GM12878 (cell line): ENCODE measurements at regions not wholly inside any gene's neighbourhood (a gene's known extent, or its start where the extent isn't known, plus 50 kb on each side); places are given as distances from the start of the nearest gene placed in this dataset.

ENCODE experiments used
- ATAC-seq: fragments of 200-7000 bp; cut with Tn5 transposase; 3 replicates; pipeline ENCODE4 v1.9.1; 2020; ENCODE audit warnings: mild to moderate bottlenecking, moderate library complexity
- BruUV-seq: library from RNA; stranded (reverse); fragments of 400-500 nt; replicated peaks from 2 replicates; lab custom pipeline; 2021; lab: Mats Ljungman, UMichigan
- CTCF ChIA-PET: fragments of 300-600 bp; sonication (Branson Sonifier 250); formaldehyde crosslinking; extraction: SDS; loops from one replicate; lab custom pipeline; 2021; ENCODE audit warnings: inconsistent platforms; lab: Yijun Ruan, JAX
- POLR2A ChIA-PET: fragments of 350-600 bp; formaldehyde crosslinking; extraction: SDS; loops from one replicate; lab custom pipeline; 2021; ENCODE audit warnings: inconsistent platforms; lab: Charles Lee
- RAD21 ChIA-PET: fragments of 300-600 bp; sonication (Branson Sonifier 250); formaldehyde crosslinking; loops from one replicate; lab custom pipeline; 2023; ENCODE audit warnings: antibody characterized with exemption; ENCODE audit not compliant: unreplicated experiment; lab: Charles Lee
- SMC1A ChIA-PET: fragments of 300-600 bp; sonication (Branson Sonifier 250); formaldehyde crosslinking; loops from one replicate; lab custom pipeline; 2023; ENCODE audit not compliant: unreplicated experiment, uncharacterized antibody; lab: Charles Lee
- DNase-seq: peaks from one replicate; pipeline ENCODE4 v3.0.0-alpha.2; 2011; ENCODE audit warnings: low read depth, low spot score
- FAIRE-seq: peaks from 3 replicates; lab custom pipeline; 2011; peaks lifted over from hg19 to GRCh38; lab: Jason Lieb, UNC
- H2AFZ ChIP-seq: 2 replicates; pipeline ENCODE4 v1.6.0; 2011; ENCODE audit warnings: low read depth, low read length, control low read depth; ENCODE audit not compliant: control insufficient read depth
- H3K27ac ChIP-seq: 2 replicates; pipeline ENCODE4 v1.5.1; 2011; ENCODE audit warnings: control low read depth; ENCODE audit not compliant: control insufficient read depth, insufficient read depth
- H3K27me3 ChIP-seq, 2 experiments: replicated peaks in 1 of 2; 2 replicates each; pipeline versions ENCODE4 v1.6.0 to v1.6.1; 2011; ENCODE audit warnings: low read length in 1 of 2; ENCODE audit not compliant: control insufficient read depth in 2 of 2, insufficient read depth in 2 of 2
- H3K36me3 ChIP-seq, 2 experiments: 2 replicates each; pipeline ENCODE4 v1.5.1; 2011; ENCODE audit warnings: low read length in 1 of 2; ENCODE audit not compliant: control insufficient read depth in 2 of 2, insufficient read depth in 2 of 2
- H3K4me1 ChIP-seq: 2 replicates; pipeline ENCODE4 v1.6.1; 2011; ENCODE audit warnings: mild to moderate bottlenecking, low read length, moderate library complexity, mixed read lengths; ENCODE audit not compliant: control insufficient read depth, insufficient read depth
- H3K4me2 ChIP-seq: 2 replicates; pipeline ENCODE4 v1.6.0; 2011; ENCODE audit warnings: control low read depth; ENCODE audit not compliant: control insufficient read depth, insufficient read depth
- H3K4me3 ChIP-seq: fragments of 200-600 bp; sonication (generic); 2 replicates; pipeline ENCODE4 v1.5.1; 2016
- H3K79me2 ChIP-seq: 2 replicates; pipeline ENCODE4 v1.6.0; 2011; ENCODE audit warnings: low read length; ENCODE audit not compliant: control insufficient read depth, insufficient read depth
- H3K9ac ChIP-seq: 2 replicates; pipeline ENCODE4 v1.8.0; 2011; ENCODE audit warnings: low read length, control low read depth, mixed read lengths; ENCODE audit not compliant: control insufficient read depth, insufficient read depth
- H3K9me3 ChIP-seq: replicated peaks from 3 replicates; pipeline ENCODE4 v1.5.1; 2011; ENCODE audit warnings: mild to moderate bottlenecking, low read length; ENCODE audit not compliant: control insufficient read depth, insufficient read depth
- H4K20me1 ChIP-seq: 2 replicates; pipeline ENCODE4 v1.6.0; 2011; ENCODE audit not compliant: control insufficient read depth, insufficient read depth
- EED ChIP-seq: sonication (generic); IDR thresholded peaks from 2 replicates; pipeline ENCODE4 v1.6.1; 2016; ENCODE audit warnings: antibody characterized with exemption, low read depth
- MYC ChIP-seq: IDR thresholded peaks from 2 replicates; pipeline ENCODE4 v1.6.1; 2011; ENCODE audit warnings: mild to moderate bottlenecking, low read length, moderate library complexity, inconsistent platforms; ENCODE audit not compliant: insufficient read depth, insufficient replicate concordance, insufficient read length, severe bottlenecking
- NR2F1 ChIP-seq: fragments of 450-650 bp; conservative IDR thresholded peaks from 2 replicates; pipeline ENCODE4 v1.6.1; 2017; ENCODE audit warnings: mild to moderate bottlenecking
- NRF1 ChIP-seq: conservative IDR thresholded peaks from 2 replicates; pipeline ENCODE4 v1.6.1; 2011; ENCODE audit warnings: mild to moderate bottlenecking, low read depth, low read length, improper control_type of control experiment
- RELA ChIP-seq: fragments of 450-650 bp; IDR thresholded peaks from 2 replicates; pipeline ENCODE4 v1.8.0; 2014; ENCODE audit warnings: borderline replicate concordance; ENCODE audit not compliant: partially characterized antibody
- YY1 ChIP-seq: IDR thresholded peaks from 2 replicates; pipeline ENCODE4 v1.6.1; 2011; ENCODE audit warnings: low read depth, mild to moderate bottlenecking, low read length
- ZBTB33 ChIP-seq: fragments of 450-650 bp; IDR thresholded peaks from 2 replicates; pipeline ENCODE4 v1.6.1; 2017; ENCODE audit warnings: mild to moderate bottlenecking
- WGBS: methylation state at CpG from one replicate; pipeline ENCODE4 v1.1.6; 2016; ENCODE audit warnings: low lambda C conversion rate; ENCODE audit not compliant: insufficient replicate concordance, insufficient coverage; ENCODE audit errors: missing lambda C conversion rate; 5-methylcytosine and 5-hydroxymethylcytosine counted together
- in situ Hi-C: fragments of 300-500 bp; cut with MboI; formaldehyde crosslinking; loops from 9 replicates; pipeline ENCODE4 v1.14.3; 2018; ENCODE audit warnings: mixed read lengths
- intact Hi-C: fragments of 100-400 bp; cut with micrococcal nuclease; formaldehyde crosslinking; loops from one replicate; pipeline ENCODE4 v1.14.2; 2022; ENCODE audit not compliant: unreplicated experiment

- TF ChIP-seq NRF1: no peak
- TF ChIP-seq, all 136 proteins: peak for 0
These were observed 600.9 kb downstream of the PLCL1 start (continued) for GRCh38 chr2:198405311-198405710.

- DNase-seq: no peak
- ChIA-PET POLR2A (no interaction called here), SMC1A (no interaction called here), RAD21 (no interaction called here), CTCF (no interaction called here)
- Histone ChIP-seq H3K9me3 (no peaks in the 10 kb centered on the region), H3K9ac (no peak overlapping the region), H3K27me3 (no peaks in the 10 kb centered on the region; a peak in 1 of 4 replicates), H3K36me3 (no peaks in the 10 kb centered on the region), H3K4me1 (no peaks in the 10 kb centered on the region), H4K20me1 (no peaks in the 10 kb centered on the region), H3K79me2 (no peaks in the 10 kb centered on the region), H2AFZ (no peak overlapping the region), H3K27ac (no peak overlapping the region), H3K4me2 (no peak overlapping the region), H3K4me3 (no peak overlapping the region)
- ATAC-seq: no peak
- BruUV-seq: no TSS peak
- WGBS: 0% methylated on average over 1 of the region's 1 CpG
- FAIRE-seq: no peak
- intact Hi-C loops (no loop called here), in situ Hi-C loops (no loop called here)
- TF ChIP-seq EED: no peak
- TF ChIP-seq MYC: no peak
- TF ChIP-seq RELA: no peak
- no peak for TF ChIP-seq YY1
- no peak for TF ChIP-seq NR2F1
- TF ChIP-seq ZBTB33: no peak
These were observed 597.3 kb downstream of the PLCL1 start for GRCh38 chr2:198401644-198402043.
